ENCODE measurements at regions not wholly inside any gene's neighbourhood (a gene's known extent, or its start where the extent isn't known, plus 50 kb on each side); places are given as distances from the start of the nearest gene placed in this dataset.

- TF ChIP-seq POLR2AphosphoS5 (IDR thresholded peaks at IDR 0.05) = no peak
- no peak for TF ChIP-seq CTCF (IDR thresholded peaks at IDR 0.05)
- TF ChIP-seq POLR2A (IDR thresholded peaks at IDR 0.05) = no peak
Observed at GRCh38 chrY:8466813-8467212, 870.5 kb upstream of the TSPY4 start.

Data from breast epithelium (tissue), 3 donors.